Lower leg skin (tissue), 4 donors: ENCODE measurements at regions not wholly inside any gene's neighbourhood (a gene's known extent, or its start where the extent isn't known, plus 50 kb on each side); places are given as distances from the start of the nearest gene placed in this dataset.

Source experiments
- DNase-seq, 2 donors: peaks; one replicate each; pipeline ENCODE4 v3.0.0-alpha.2; 2019; ENCODE audit warnings: low spot score in 2 of 2
- H3K4me3 ChIP-seq: fragments of 200-600 bp; sonication (generic); 2 replicates; pipeline ENCODE4 v1.5.1; 2017; ENCODE audit warnings: mild to moderate bottlenecking, low read depth; ENCODE audit not compliant: poor library complexity, severe bottlenecking
- CTCF ChIP-seq, 3 donors: fragments of 450-650 bp; IDR thresholded peaks; one replicate each; pipeline ENCODE4 v1.5.1; 2016; ENCODE audit warnings: antibody characterized with exemption in 3 of 3, mild to moderate bottlenecking in 3 of 3, moderate library complexity in 2 of 3
- POLR2A ChIP-seq, 2 donors: fragments of 450-650 bp; IDR thresholded peaks; one replicate each; pipeline ENCODE4 v1.6.1; 2016 to 2017; ENCODE audit warnings: antibody characterized with exemption in 2 of 2, mild to moderate bottlenecking in 1 of 2, moderate library complexity in 1 of 2
- WGBS, 2 donors: methylation state at CpG; one replicate each; pipeline ENCODE4 v1.1.5; 2018; 5-methylcytosine and 5-hydroxymethylcytosine counted together
- intact Hi-C: fragments of 100-400 bp; cut with DNase I; formaldehyde crosslinking; loops from one replicate; pipeline ENCODE4 v1.15.0; 2023; ENCODE audit warnings: low total_unique reads

DNA sequence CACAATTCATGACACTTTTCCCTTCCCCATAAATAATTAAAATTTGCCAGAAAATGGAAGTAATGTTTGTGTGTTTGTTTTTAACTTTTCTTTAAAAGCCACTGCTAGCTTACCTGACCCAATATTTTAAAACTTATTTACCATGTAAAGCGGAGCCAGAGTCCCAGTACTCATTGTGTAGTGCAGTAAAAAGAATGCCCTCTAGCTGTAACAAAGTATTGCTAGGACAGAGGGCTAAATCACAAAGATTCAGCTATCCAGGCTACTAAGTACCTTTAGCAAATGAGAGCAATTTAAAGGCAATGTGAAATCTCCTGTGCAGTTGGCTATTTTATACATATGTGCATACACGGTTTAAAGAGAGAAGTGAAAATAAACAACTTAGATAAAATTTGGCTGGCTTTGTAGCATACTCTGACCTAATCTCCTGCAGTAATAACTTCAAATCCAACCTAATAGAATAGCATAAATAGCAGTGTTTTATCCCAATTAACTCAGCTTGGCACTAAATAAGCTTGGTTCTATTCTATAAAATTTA lies 997.4 kb upstream of the PIK3C3 start:
- 64 to 70% methylated on average over 2 of the region's 2 CpGs for WGBS, 2 donors
- intact Hi-C loops: no loop called here
- DNase-seq: no peak
- H3K4me3 ChIP-seq: no peak overlapping the region
- no peak for TF ChIP-seq POLR2A (IDR thresholded peaks at IDR 0.05)
- no peak for TF ChIP-seq CTCF (IDR thresholded peaks at IDR 0.05)

DNA sequence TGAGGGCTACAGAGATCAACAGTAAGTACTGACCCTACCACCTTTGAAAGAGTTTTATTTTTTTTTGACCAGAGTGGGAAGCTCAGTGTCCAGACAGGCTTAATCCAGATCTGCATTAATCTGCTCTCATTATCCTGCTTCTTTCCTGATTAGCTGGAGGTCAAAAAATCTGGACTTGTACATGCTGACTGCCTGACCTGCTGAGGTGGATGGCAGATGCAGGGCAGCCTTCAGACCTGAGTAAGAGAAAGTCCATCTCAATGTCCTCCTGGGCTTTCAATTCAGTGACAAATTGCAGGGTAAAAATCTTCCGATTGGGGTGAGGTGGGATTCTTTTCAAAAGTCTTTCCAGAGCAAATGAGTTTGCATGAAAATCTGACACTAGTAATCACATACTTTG lies 998.8 kb upstream of the PIK3C3 start:
- no peak overlapping the region for H3K4me3 ChIP-seq
- intact Hi-C loops: no loop called here
- no peak for TF ChIP-seq CTCF (IDR thresholded peaks at IDR 0.05)
- TF ChIP-seq POLR2A (IDR thresholded peaks at IDR 0.05): no peak
- 48 to 52% methylated on average over 1 of the region's 1 CpG for WGBS, 2 donors
- DNase-seq: no peak

DNA sequence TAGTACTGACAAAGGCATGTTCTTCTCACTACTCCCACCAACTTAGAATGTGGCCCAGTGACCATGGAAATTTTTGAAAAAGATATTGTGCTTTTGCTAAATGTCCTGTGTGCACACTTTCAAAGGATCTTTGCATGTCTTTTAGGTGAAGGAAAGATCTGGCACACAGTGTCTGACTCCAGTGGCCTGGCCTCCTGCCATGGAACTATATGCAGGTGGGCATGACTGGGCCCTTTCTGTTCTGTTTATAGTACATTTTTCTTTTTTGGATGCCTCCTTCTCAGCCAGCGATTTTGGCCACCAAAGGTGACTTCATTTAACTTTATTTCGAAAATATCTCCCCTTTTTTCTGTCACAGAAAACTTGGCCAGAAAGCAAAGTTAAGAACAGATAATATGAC lies 999.7 kb upstream of the PIK3C3 start:
- WGBS, 2 donors: 54 to 60% methylated on average over 2 of the region's 2 CpGs
- intact Hi-C loops: no loop called here
- no peak overlapping the region for H3K4me3 ChIP-seq
- no peak for TF ChIP-seq CTCF (IDR thresholded peaks at IDR 0.05)
- no peak for TF ChIP-seq POLR2A (IDR thresholded peaks at IDR 0.05)
- no peak for DNase-seq

DNA sequence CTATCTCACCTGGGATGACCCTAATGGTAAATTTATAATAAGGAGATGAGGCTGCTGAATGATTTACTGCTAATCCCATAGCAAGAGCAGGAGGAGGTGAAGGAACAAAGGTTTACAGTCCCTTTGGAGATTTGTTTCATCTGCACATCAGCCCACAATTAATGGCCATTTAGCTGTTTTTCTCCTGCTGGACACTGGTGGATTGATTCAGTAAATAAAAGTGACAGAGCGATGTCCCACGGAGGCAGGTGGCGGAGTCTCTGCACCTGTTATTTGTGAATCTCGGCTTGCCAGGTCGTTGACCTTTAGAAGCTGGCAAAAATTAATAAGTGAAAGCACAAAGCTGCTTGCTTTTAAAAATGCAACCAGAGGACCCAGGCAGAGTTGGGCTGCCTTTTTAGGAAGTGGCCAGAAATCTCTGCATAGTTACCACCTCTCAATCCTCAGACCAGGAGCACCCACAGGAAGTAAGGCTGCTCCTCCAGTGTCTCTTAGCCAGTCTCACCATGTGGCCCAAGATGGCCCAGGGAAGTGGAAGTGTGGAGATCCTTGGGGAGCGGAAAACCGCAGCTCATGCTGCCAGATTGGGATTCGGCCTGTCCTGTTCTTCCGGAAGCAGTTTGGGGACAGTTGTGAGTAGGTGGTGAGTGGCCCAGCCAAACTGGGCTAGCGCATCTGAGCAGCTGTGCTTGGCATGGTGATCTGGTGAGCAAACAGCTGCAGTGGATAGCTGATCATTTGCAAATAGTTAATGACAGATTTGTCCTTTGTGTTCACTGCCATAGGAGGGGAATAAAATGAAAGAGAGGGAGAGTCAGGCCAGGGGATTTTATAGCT lies 1005.7 kb upstream of the PIK3C3 start:
- TF ChIP-seq CTCF (IDR thresholded peaks at IDR 0.05): no peak
- no peak for TF ChIP-seq POLR2A (IDR thresholded peaks at IDR 0.05)
- intact Hi-C loops: no loop called here
- H3K4me3 ChIP-seq: no peak overlapping the region
- 74 to 81% methylated on average over 10 of the region's 10 CpGs for WGBS, 2 donors
- no peak for DNase-seq

GRCh38 chr18:40944576-40944975 lies 1010.5 kb upstream of the PIK3C3 start:
- intact Hi-C loops: no loop called here
- no peak for TF ChIP-seq POLR2A (IDR thresholded peaks at IDR 0.05)
- TF ChIP-seq CTCF (IDR thresholded peaks at IDR 0.05): no peak
- DNase-seq: no peak
- no peak overlapping the region for H3K4me3 ChIP-seq
- WGBS, 2 donors: 41 to 46% methylated on average over 2 of the region's 2 CpGs
